RWPE2 (cell line): ENCODE measurements at regions not wholly inside any gene's neighbourhood (a gene's known extent, or its start where the extent isn't known, plus 50 kb on each side); places are given as distances from the start of the nearest gene placed in this dataset.

Experiments
- ATAC-seq: fragments of 200-7000 bp; cut with Tn5 transposase; 3 replicates; pipeline ENCODE4 v1.9.1; 2021; ENCODE audit warnings: low read depth
- DNase-seq: peaks from one replicate; pipeline ENCODE4 v3.0.0-alpha.2; 2020; ENCODE audit warnings: low spot score
- H3K27ac ChIP-seq: fragments of 450-650 bp; 2 replicates; pipeline ENCODE4 v1.5.1; 2017; ENCODE audit warnings: mild to moderate bottlenecking; ENCODE audit not compliant: poor library complexity, severe bottlenecking
- H3K27me3 ChIP-seq: fragments of 250-450 bp; sonication (Bioruptor Pico); 2 replicates; pipeline ENCODE4 v1.5.1; 2021; ENCODE audit warnings: mild to moderate bottlenecking, moderate library complexity; ENCODE audit not compliant: insufficient read depth, poor library complexity, severe bottlenecking
- H3K36me3 ChIP-seq: fragments of 250-450 bp; sonication (Bioruptor Pico); 2 replicates; pipeline ENCODE4 v1.5.1; 2020; ENCODE audit warnings: low read depth, mild to moderate bottlenecking, moderate library complexity
- H3K4me1 ChIP-seq: fragments of 250-450 bp; sonication (Bioruptor Pico); 2 replicates; pipeline ENCODE4 v1.5.1; 2021; ENCODE audit warnings: mild to moderate bottlenecking, moderate library complexity; ENCODE audit not compliant: insufficient read depth, poor library complexity, severe bottlenecking
- H3K4me3 ChIP-seq: fragments of 250-450 bp; sonication (Bioruptor Pico); 2 replicates; pipeline ENCODE4 v1.5.1; 2021; ENCODE audit warnings: mild to moderate bottlenecking, moderate library complexity; ENCODE audit not compliant: severe bottlenecking
- H3K9me3 ChIP-seq: fragments of 250-450 bp; sonication (Bioruptor Pico); 2 replicates; pipeline ENCODE4 v1.5.1; 2021; ENCODE audit warnings: mild to moderate bottlenecking, moderate library complexity; ENCODE audit not compliant: severe bottlenecking
- CTCF ChIP-seq: fragments of 450-650 bp; IDR thresholded peaks from one replicate; pipeline ENCODE4 v1.5.1; 2017; ENCODE audit warnings: mild to moderate bottlenecking, moderate library complexity; ENCODE audit not compliant: poor library complexity, severe bottlenecking

- no peak overlapping the region for H3K27ac ChIP-seq
- peaks cover 4% of the 10 kb centered on the region for H3K27me3 ChIP-seq
- H3K4me1 ChIP-seq: no peaks in the 10 kb centered on the region
- DNase-seq (no peak), ATAC-seq (no peak)
- no peak for TF ChIP-seq CTCF
- H3K4me3 ChIP-seq: no peak overlapping the region
- no peaks in the 10 kb centered on the region for H3K9me3 ChIP-seq
- H3K36me3 ChIP-seq: no peaks in the 10 kb centered on the region
Observed at GRCh38 chr12:105723066-105723465, 392.6 kb downstream of the C12orf75 start.

GRCh38 chr12:105723494-105723893 is 393.0 kb downstream of the C12orf75 start:
- Histone ChIP-seq H3K4me1 (no peaks in the 10 kb centered on the region), H3K4me3 (no peak overlapping the region), H3K27me3 (peaks cover 4% of the 10 kb centered on the region), H3K36me3 (no peaks in the 10 kb centered on the region), H3K27ac (no peak overlapping the region), H3K9me3 (no peaks in the 10 kb centered on the region)
- DNase-seq: no peak
- ATAC-seq: no peak
- no peak for TF ChIP-seq CTCF

- ATAC-seq (no peak), DNase-seq (no peak)
- Histone ChIP-seq H3K9me3 (no peaks in the 10 kb centered on the region), H3K4me3 (no peak overlapping the region), H3K4me1 (no peaks in the 10 kb centered on the region), H3K36me3 (no peaks in the 10 kb centered on the region), H3K27ac (no peak overlapping the region), H3K27me3 (peaks cover 4% of the 10 kb centered on the region)
- TF ChIP-seq CTCF: no peak
Observed at GRCh38 chr12:105724641-105725040, 394.1 kb downstream of the C12orf75 start.

- Histone ChIP-seq H3K27me3 (peaks cover 4% of the 10 kb centered on the region), H3K27ac (no peak overlapping the region), H3K9me3 (no peaks in the 10 kb centered on the region), H3K36me3 (no peaks in the 10 kb centered on the region), H3K4me1 (no peaks in the 10 kb centered on the region), H3K4me3 (no peak overlapping the region)
- no peak for TF ChIP-seq CTCF
- no peak for ATAC-seq
- DNase-seq: no peak
Observed at GRCh38 chr12:105725054-105725453, 394.6 kb downstream of the C12orf75 start.

- no peak overlapping the region for H3K27ac ChIP-seq
- DNase-seq (no peak), ATAC-seq (no peak)
- TF ChIP-seq CTCF: no peak
- H3K4me3 ChIP-seq: no peak overlapping the region
- no peaks in the 10 kb centered on the region for H3K9me3 ChIP-seq
- H3K4me1 ChIP-seq: no peaks in the 10 kb centered on the region
- H3K36me3 ChIP-seq: no peaks in the 10 kb centered on the region
- H3K27me3 ChIP-seq: peaks cover 2% of the 10 kb centered on the region
Observed at GRCh38 chr12:105729181-105729771, 398.8 kb downstream of the C12orf75 start.
